H1 (cell line): ENCODE measurements at regions not wholly inside any gene's neighbourhood (a gene's known extent, or its start where the extent isn't known, plus 50 kb on each side); places are given as distances from the start of the nearest gene placed in this dataset.

Source experiments
- CTCF ChIA-PET: fragments of 300-600 bp; sonication (Branson Sonifier 250); formaldehyde crosslinking; loops from one replicate; lab custom pipeline; 2021; ENCODE audit not compliant: partially characterized antibody; lab: Charles Lee
- POLR2A ChIA-PET: fragments of 300-600 bp; sonication (Branson Sonifier 250); formaldehyde crosslinking; loops from one replicate; lab custom pipeline; 2021; ENCODE audit warnings: inconsistent platforms; ENCODE audit not compliant: partially characterized antibody; lab: Charles Lee
- DNase-seq, 2 experiments: peaks; one replicate each; pipeline versions ENCODE4 v3.0.0 to v3.0.0-alpha.2; 2010 to 2022; ENCODE audit warnings: low spot score in 2 of 2, low read depth in 1 of 2, mixed read lengths in 1 of 2
- FAIRE-seq: peaks from 2 replicates; lab custom pipeline; 2011; peaks lifted over from hg19 to GRCh38; lab: Jason Lieb, UNC
- H2AFZ ChIP-seq: 2 replicates; pipeline ENCODE4 v1.8.1; 2012; ENCODE audit warnings: low read length, inconsistent platforms
- H2AK5ac ChIP-seq: 2 replicates; pipeline ENCODE4 v1.6.1; 2013; ENCODE audit warnings: low read depth, low read length
- H2BK120ac ChIP-seq: replicated peaks from 2 replicates; pipeline ENCODE3; 2013; ENCODE audit warnings: low read depth, low read length, inconsistent platforms
- H2BK12ac ChIP-seq: 2 replicates; pipeline ENCODE4 v1.6.1; 2013; ENCODE audit warnings: low read depth, low read length
- H2BK15ac ChIP-seq: 2 replicates; pipeline ENCODE4 v1.6.1; 2013; ENCODE audit warnings: low read length
- H2BK20ac ChIP-seq: 2 replicates; pipeline ENCODE4 v1.6.1; 2013; ENCODE audit warnings: low read length
- H2BK5ac ChIP-seq: 2 replicates; pipeline ENCODE4 v1.6.1; 2013; ENCODE audit warnings: low read depth, low read length
- H3K14ac ChIP-seq: 2 replicates; pipeline ENCODE4 v1.6.1; 2013; ENCODE audit warnings: inconsistent platforms; ENCODE audit not compliant: insufficient read length
- H3K18ac ChIP-seq: 2 replicates; pipeline ENCODE4 v1.6.1; 2013; ENCODE audit warnings: low read length; ENCODE audit errors: extremely low read depth
- H3K23ac ChIP-seq: 2 replicates; pipeline ENCODE4 v1.6.1; 2013; ENCODE audit warnings: inconsistent platforms; ENCODE audit not compliant: insufficient read length
- H3K23me2 ChIP-seq: 2 replicates; pipeline ENCODE4 v1.6.1; 2013; ENCODE audit warnings: low read depth, low read length
- H3K27ac ChIP-seq: 2 replicates; pipeline ENCODE4 v1.6.1; 2011; ENCODE audit warnings: low read depth, low read length, inconsistent platforms
- H3K27me3 ChIP-seq, 4 experiments: replicated peaks in 1 of 4; 1 replicate in 1 of 4; 2 replicates in 3 of 4; pipeline versions ENCODE4 v1.6.1 to v1.8.1; 2011 to 2013; ENCODE audit warnings: low read length in 3 of 4, mild to moderate bottlenecking in 3 of 4, inconsistent platforms in 2 of 4, mixed read lengths in 2 of 4, moderate library complexity in 1 of 4; ENCODE audit not compliant: control insufficient read depth in 3 of 4, insufficient read depth in 3 of 4; ENCODE audit errors: extremely low read depth in 1 of 4
- H3K36me3 ChIP-seq, 4 experiments: 2 replicates each; pipeline versions ENCODE4 v1.6.1 to v1.8.1; 2011 to 2013; ENCODE audit warnings: mild to moderate bottlenecking in 4 of 4, low read length in 3 of 4, moderate library complexity in 2 of 4, control low read depth in 1 of 4, inconsistent platforms in 1 of 4; ENCODE audit not compliant: insufficient read depth in 4 of 4, control insufficient read depth in 2 of 4
- H3K4ac ChIP-seq: replicated peaks from 2 replicates; pipeline ENCODE3; 2013; ENCODE audit warnings: low read length, low read depth, mixed read lengths, inconsistent platforms; ENCODE audit not compliant: insufficient read length
- H3K4me1 ChIP-seq, 4 experiments: replicated peaks in 1 of 4; 1 replicate in 1 of 4; 2 replicates in 3 of 4; pipeline versions ENCODE4 v1.6.1 to v1.8.1; 2011 to 2013; ENCODE audit warnings: low read length in 3 of 4, inconsistent platforms in 2 of 4, mixed read lengths in 1 of 4; ENCODE audit not compliant: insufficient read depth in 4 of 4, control insufficient read depth in 3 of 4
- H3K4me2 ChIP-seq, 2 experiments: 2 replicates each; pipeline versions ENCODE4 v1.6.1 to v1.8.1; 2011 to 2013; ENCODE audit warnings: low read depth in 2 of 2, low read length in 2 of 2, control low read depth in 1 of 2, inconsistent platforms in 1 of 2, mild to moderate bottlenecking in 1 of 2; ENCODE audit not compliant: insufficient read depth in 1 of 2
- H3K4me3 ChIP-seq, 4 experiments: fragments of 200-600, 300-600 bp in 1 of 4; sonication (generic), shearing (Covaris generic), sonication (Bioruptor Twin) in 1 of 4; 2 replicates each; pipeline versions ENCODE4 v1.5.1 to v1.8.1; 2011 to 2016; ENCODE audit warnings: low read length in 4 of 4, low read depth in 3 of 4, control low read depth in 2 of 4, inconsistent platforms in 2 of 4, mild to moderate bottlenecking in 2 of 4, mixed read lengths in 1 of 4, moderate library complexity in 1 of 4; ENCODE audit not compliant: insufficient read depth in 2 of 4; ENCODE audit errors: extremely low read depth in 1 of 4
- H3K56ac ChIP-seq: replicated peaks from 2 replicates; pipeline ENCODE3; 2013; ENCODE audit warnings: low read depth, mild to moderate bottlenecking, mixed read lengths, low read length, inconsistent platforms; ENCODE audit not compliant: insufficient read length
- H3K79me1 ChIP-seq: 2 replicates; pipeline ENCODE4 v1.6.1; 2013; ENCODE audit warnings: low read depth, low read length, control low read depth
- H3K79me2 ChIP-seq, 2 experiments: 2 replicates each; pipeline versions ENCODE4 v1.6.1 to v1.8.1; 2012 to 2013; ENCODE audit warnings: low read length in 2 of 2, mild to moderate bottlenecking in 2 of 2, inconsistent platforms in 1 of 2; ENCODE audit not compliant: insufficient read depth in 2 of 2, control insufficient read depth in 1 of 2
- H3K9ac ChIP-seq, 4 experiments: replicated peaks in 1 of 4; 1 replicate in 1 of 4; 2 replicates in 3 of 4; pipeline versions ENCODE4 v1.6.1 to v1.8.1; 2011 to 2013; ENCODE audit warnings: low read depth in 3 of 4, low read length in 3 of 4, control low read depth in 2 of 4, mild to moderate bottlenecking in 2 of 4, moderate library complexity in 2 of 4, inconsistent platforms in 1 of 4; ENCODE audit errors: extremely low read depth in 1 of 4
- H3K9me3 ChIP-seq, 2 experiments: 2 replicates each; pipeline versions ENCODE4 v1.6.1 to v1.8.1; 2012 to 2013; ENCODE audit warnings: mild to moderate bottlenecking in 2 of 2, moderate library complexity in 2 of 2, control low read depth in 1 of 2, inconsistent platforms in 1 of 2, low read depth in 1 of 2, low read length in 1 of 2, mixed read lengths in 1 of 2; ENCODE audit not compliant: insufficient read depth in 2 of 2
- H4K20me1 ChIP-seq, 2 experiments: replicated peaks in 1 of 2; 2 replicates each; pipeline versions ENCODE3 to v1.8.1; 2011 to 2013; ENCODE audit warnings: inconsistent platforms in 2 of 2, low read length in 2 of 2, mild to moderate bottlenecking in 1 of 2; ENCODE audit not compliant: insufficient read depth in 2 of 2, control insufficient read depth in 1 of 2
- H4K5ac ChIP-seq: 2 replicates; pipeline ENCODE4 v1.6.1; 2013; ENCODE audit warnings: low read length, low read depth, mixed read lengths, inconsistent platforms; ENCODE audit not compliant: insufficient read length
- H4K8ac ChIP-seq: 2 replicates; pipeline ENCODE4 v1.8.0; 2013; ENCODE audit warnings: mild to moderate bottlenecking, moderate library complexity, low read length, inconsistent platforms; ENCODE audit not compliant: insufficient read depth; ENCODE audit errors: extremely low read depth
- H4K91ac ChIP-seq: replicated peaks from 2 replicates; pipeline ENCODE3; 2013; ENCODE audit warnings: low read length, mixed read lengths, inconsistent platforms; ENCODE audit not compliant: insufficient read length
- ASH2L ChIP-seq: fragments of 200-600, 300-600 bp; sonication (generic); IDR thresholded peaks from one replicate; pipeline ENCODE4 v1.7.1; 2017; ENCODE audit warnings: low read length
- BACH1 ChIP-seq: IDR thresholded peaks from 2 replicates; pipeline ENCODE4 v1.6.1; 2012; ENCODE audit warnings: low read length, improper control_type of control experiment
- CHD2 ChIP-seq: IDR thresholded peaks from 2 replicates; pipeline ENCODE4 v1.6.1; 2012; ENCODE audit warnings: low read length, improper control_type of control experiment
- KDM5A ChIP-seq: fragments of 200-600 bp; IDR thresholded peaks from 2 replicates; pipeline ENCODE4 v1.7.1; 2012; ENCODE audit warnings: mild to moderate bottlenecking, low read length, inconsistent platforms, mixed read lengths
- POU5F1 ChIP-seq: IDR thresholded peaks from 2 replicates; pipeline ENCODE4 v1.6.1; 2011; ENCODE audit warnings: low read depth, mild to moderate bottlenecking, low read length, moderate library complexity
- RXRA ChIP-seq: IDR thresholded peaks from 2 replicates; pipeline ENCODE4 v1.6.1; 2011; ENCODE audit warnings: low read depth, mild to moderate bottlenecking, low read length, moderate library complexity; ENCODE audit not compliant: insufficient read depth
- WGBS, 2 experiments: shearing (Covaris generic) in 1 of 2; methylation state at CpG; one replicate each; pipeline versions ENCODE4 v1.1.6 to v1.1.7; 2013 to 2015; ENCODE audit warnings: low lambda C conversion rate in 2 of 2, mixed read lengths in 2 of 2, inconsistent platforms in 1 of 2, low coverage in 1 of 2, missing lambda C conversion rate in 1 of 2; ENCODE audit not compliant: insufficient replicate concordance in 2 of 2, insufficient coverage in 1 of 2, insufficient read length in 1 of 2; ENCODE audit errors: extremely low coverage in 1 of 2, missing lambda C conversion rate in 1 of 2; 5-methylcytosine and 5-hydroxymethylcytosine counted together

GRCh38 chr10:70987396-70988130, 99.2 kb upstream of the PCBD1 start:
- Histone ChIP-seq H3K4me3 (no peak overlapping the region), H3K4me2 (no peak overlapping the region), H3K4ac (no peak overlapping the region), H3K56ac (no peak overlapping the region), H4K5ac (no peak overlapping the region), H3K9me3 (no peaks in the 10 kb centered on the region), H2BK15ac (no peak overlapping the region), H3K23me2 (no peaks in the 10 kb centered on the region), H2AFZ (no peak overlapping the region), H3K36me3 (no peaks in the 10 kb centered on the region), H3K23ac (no peak overlapping the region), H3K14ac (no peak overlapping the region), H3K27ac (no peak overlapping the region), H3K18ac (no peak overlapping the region), H3K79me1 (no peaks in the 10 kb centered on the region), H3K9ac (no peak overlapping the region), H2BK120ac (no peak overlapping the region), H4K20me1 (no peaks in the 10 kb centered on the region), H2AK5ac (no peak overlapping the region)
- CTCF ChIA-PET, result interaction anchor here (0.8 to 2.2 kb wide), 8 partner anchors 9 to 221 kb away, joined by 3 to 6 read pairs (median 4); no protein-coding TSS in a partner anchor
- DNase-seq (no peak), FAIRE-seq (no peak)
- TF ChIP-seq POU5F1, result no peak
- TF ChIP-seq CHD2, result no peak
- TF ChIP-seq BACH1, result no peak
- TF ChIP-seq ASH2L, result no peak
- TF ChIP-seq KDM5A, result no peak
- TF ChIP-seq RXRA, result no peak
- TF ChIP-seq, all 59 proteins: peak for 0
- WGBS, 2 experiments, result 90% methylated on average over 14 of the region's 16 CpGs; no CpG with 5 or more reads in 1 of the 2 experiments
- no peaks in the 10 kb centered on the region; a peak in 1 of 7 replicates for H3K27me3 ChIP-seq
- peaks cover 0 to 3% (median 0%) of the 10 kb centered on the region in 4 experiments; a peak in 2 of 7 replicates for H3K4me1 ChIP-seq
- H2BK5ac ChIP-seq, result no peak overlapping the region
- H3K79me2 ChIP-seq, result no peaks in the 10 kb centered on the region
- H4K8ac ChIP-seq, result no peak overlapping the region
- POLR2A ChIA-PET, result interaction anchor here (0.6 to 1.3 kb wide), 2 partner anchors 12 to 36 kb away, joined by 3 read pairs; no protein-coding TSS in a partner anchor
- H4K91ac ChIP-seq, result no peak overlapping the region
- no peak overlapping the region for H2BK12ac ChIP-seq
- no peak overlapping the region for H2BK20ac ChIP-seq
